22Rv1 (cell line): ENCODE measurements at regions not wholly inside any gene's neighbourhood (a gene's known extent, or its start where the extent isn't known, plus 50 kb on each side); places are given as distances from the start of the nearest gene placed in this dataset.

Experiments used
- CTCF ChIP-seq: fragments of 450-650 bp; IDR thresholded peaks from 2 replicates; pipeline ENCODE4 v1.5.1; 2017; ENCODE audit warnings: mild to moderate bottlenecking
- ZFX ChIP-seq: fragments of 450-650 bp; IDR thresholded peaks from 2 replicates; pipeline ENCODE4 v1.6.1; 2017; ENCODE audit warnings: antibody characterized with exemption, borderline replicate concordance

DNA sequence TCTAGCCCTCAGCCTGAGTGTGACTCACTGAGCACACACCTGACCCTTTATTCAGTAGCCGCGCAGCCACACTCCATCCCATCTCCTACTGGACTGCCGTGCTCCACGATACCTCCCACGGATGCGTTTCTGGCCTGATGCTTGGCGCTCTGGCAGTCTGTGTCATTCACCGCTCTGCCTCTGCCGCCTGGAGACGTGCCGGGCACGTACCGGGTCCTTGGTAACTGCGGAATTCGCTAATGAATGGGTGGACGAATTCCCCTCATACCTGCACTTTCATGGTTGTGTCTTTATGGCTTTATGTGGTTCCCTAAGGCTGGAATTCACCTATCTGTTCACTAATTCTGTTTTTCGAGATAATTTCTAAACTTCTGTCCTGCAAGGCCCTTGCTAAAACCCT lies 405.7 kb downstream of the QKI start:
- TF ChIP-seq CTCF (no peak), ZFX (no peak)
